GM18951 (cell line): ENCODE measurements at regions not wholly inside any gene's neighbourhood (a gene's known extent, or its start where the extent isn't known, plus 50 kb on each side); places are given as distances from the start of the nearest gene placed in this dataset.
"Not testable (repeated sequence)": the region's sequence is repeated elsewhere in the genome, so short reads cannot be mapped to it uniquely, and the experiment has no call there.

Experiments used
- POLR2A ChIP-seq: IDR thresholded peaks from 4 replicates; pipeline ENCODE4 v1.6.1; 2011; ENCODE audit warnings: mild to moderate bottlenecking; ENCODE audit not compliant: insufficient read length, insufficient read depth; ENCODE audit errors: extremely low read depth
- in situ Hi-C: fragments of 300-500 bp; cut with MboI; formaldehyde crosslinking; loops from one replicate; pipeline ENCODE4 v1.12.0; 2022; ENCODE audit warnings: low sequenced_read_pairs, mixed read lengths, inconsistent platforms; ENCODE audit not compliant: unreplicated experiment

DNA sequence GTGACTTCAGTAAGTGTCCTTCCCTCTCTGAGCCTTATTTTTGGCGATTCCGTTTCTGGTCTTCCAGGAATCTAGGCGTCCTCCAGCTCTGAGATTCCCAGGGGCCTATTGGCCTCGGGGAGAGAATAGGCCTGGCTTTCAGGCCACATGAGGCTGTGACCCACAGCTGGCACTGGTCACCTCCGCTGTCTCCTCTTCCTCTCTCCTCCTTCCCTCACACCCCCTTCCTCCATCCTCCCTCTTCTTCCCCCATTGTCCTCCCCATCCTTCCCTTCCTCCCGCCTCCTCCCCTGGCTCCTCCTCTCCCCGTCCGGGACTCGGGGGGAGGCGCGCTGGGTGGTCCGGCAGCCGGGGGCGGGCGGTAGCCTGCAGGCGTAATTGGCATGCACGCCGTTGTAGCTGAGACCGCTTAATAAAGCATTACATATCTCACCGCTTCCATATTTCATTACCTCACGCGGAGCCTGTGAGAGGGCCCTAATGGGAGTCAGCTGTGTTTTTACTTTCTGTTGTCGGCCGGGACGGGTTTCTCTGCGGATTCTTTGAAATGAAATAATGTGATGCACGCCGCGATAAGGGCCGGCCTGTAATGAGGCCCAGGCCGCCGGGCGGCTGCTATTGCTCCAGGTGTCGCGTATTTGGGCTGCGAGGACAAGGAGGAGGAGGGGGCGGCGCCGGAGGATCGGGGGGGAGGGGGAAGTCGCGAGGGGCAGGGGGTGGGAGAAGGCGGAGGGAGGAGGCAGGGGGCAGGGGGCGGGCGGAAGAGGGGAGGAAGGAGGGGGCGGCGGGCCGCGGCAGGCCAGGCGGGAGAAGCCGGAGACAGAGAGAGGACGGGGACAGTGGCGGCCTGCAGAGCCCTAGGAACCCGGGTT is 95.3 kb downstream of the FOXD2 start:
- in situ Hi-C loops: no loop called here
- no peak for TF ChIP-seq POLR2A

DNA sequence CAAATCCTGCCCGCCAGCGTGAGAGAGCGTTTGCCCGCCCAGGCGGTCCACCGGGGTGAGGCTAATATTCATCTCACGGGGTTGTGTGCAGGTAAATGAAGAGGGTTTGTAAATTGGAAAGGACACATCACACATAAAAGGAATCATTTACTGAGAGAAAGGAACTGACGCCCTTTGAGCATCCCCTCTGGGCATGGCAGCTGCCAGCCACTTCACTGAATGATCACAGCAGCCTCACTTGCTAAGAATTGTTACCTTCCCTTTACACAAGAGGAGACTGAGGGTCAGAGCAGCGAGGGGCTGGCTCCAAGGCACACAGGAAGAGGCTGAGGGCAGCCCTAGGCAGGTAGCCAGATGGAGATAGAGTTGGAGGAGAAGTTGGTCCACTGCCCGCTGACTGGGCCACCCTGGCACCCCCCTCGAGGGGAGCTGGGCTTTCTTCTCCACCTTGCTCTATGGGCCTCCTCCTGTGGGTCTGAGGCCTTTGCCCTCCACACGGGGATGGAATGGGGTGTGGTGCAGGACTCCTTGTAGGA is 96.0 kb downstream of the FOXD2 start:
- no peak for TF ChIP-seq POLR2A
- in situ Hi-C loops: no loop called here

DNA sequence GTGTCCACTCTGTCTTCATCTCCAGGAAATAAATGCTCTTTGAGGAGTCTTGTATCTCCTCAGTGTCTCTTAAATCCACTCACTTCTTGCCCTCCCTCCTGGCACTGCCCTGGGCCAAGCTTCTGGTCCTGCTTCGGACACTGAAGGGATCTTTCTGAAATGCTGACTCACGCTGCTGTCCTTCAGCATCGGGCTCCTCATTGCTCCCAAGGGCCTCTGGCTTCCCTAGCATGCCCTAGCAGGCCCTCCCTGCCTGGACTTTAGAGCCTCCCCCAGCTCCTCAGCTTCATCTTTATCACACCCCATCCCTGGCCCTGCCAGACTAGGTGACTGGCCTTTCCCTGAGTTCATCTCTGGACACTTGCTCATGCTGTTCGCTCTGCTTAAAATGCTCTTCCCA is 96.6 kb downstream of the FOXD2 start:
- TF ChIP-seq POLR2A: no peak
- in situ Hi-C loops: no loop called here

DNA sequence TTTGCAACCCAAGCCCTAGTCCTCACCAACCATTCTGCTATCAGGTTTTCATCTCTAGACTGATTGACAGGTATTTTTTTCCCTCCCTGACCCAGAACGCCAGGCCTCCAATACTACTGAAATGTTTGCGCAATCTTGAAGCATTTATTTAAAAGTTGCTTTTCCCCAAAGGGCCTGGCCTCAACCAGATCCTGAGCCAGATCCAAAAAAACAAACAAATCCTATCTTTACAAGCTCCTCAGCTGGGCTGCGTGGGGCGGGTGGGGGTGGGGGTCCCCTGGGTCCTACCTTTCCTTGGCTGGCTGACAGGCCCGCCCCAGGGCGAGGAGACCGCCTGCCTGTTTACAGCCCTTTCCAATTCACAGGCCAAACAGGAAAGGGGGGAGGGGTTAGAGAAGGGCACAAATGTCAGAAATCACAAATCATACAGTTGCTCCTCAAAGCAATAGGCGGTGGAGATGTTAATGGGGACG is 98.8 kb downstream of the FOXD2 start:
- TF ChIP-seq POLR2A: no peak
- in situ Hi-C loops: no loop called here

DNA sequence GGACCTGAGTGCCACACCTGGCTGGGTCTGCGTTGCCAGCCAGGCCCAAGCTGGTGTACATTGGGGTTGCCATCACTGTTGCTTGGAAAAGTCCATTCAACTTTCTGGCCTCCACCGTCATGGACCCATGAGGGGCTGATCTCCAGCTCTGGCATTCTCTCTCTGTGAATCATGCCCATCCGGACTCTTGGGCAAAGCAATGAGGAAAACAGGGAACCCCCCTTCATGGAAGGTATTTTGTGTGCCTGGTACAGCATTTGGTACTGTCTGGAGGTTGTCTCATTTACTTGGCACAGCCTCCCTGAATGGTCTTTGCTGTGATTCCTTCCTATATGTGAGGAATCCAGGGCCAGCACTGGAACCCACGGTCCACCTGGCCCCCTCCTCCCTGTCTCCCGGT is 99.4 kb downstream of the FOXD2 start:
- in situ Hi-C loops: no loop called here

DNA sequence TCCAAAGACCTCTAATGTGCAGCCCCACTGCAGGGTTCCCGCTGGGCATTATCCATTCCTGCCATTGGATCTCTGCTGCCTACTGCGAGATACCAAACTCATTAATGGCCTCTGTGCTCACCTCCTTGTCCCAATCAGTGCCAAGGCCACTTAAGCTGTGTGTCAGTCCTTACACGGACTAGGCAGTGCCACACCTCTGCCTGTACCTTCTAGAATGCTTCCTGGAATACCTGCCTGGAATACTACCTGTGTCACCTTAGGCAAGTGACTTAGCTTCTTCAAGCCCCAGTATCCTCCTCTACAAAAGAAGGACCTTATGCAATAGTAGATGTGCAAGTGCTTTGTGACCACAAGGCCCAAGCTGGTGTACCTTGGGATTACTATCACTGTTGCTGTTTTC is 100.1 kb downstream of the FOXD2 start:
- in situ Hi-C loops: no loop called here
- TF ChIP-seq POLR2A: no peak

More for the DNA sequence above, 99.4 kb downstream of the FOXD2 start:
- TF ChIP-seq POLR2A: no peak

DNA sequence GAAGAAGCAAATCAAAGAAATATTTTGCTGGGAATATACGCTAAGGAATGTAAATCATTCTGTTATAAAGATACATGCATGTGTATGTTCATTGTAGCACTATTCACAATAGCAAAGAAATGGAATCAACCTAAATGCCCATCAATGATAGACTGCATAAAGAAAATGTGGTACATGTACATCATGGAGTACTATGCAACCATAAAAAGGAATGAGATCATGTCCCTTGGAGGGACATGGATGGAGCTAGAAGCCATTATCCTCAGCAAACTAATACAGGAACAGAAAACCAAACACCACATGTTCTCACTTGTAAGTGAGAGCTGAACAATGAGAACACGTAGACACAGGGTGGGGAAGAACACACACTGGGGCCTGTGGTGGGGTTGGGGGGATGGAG is 100.7 kb downstream of the FOXD2 start:
- in situ Hi-C loops: not testable (repeated sequence)

DNA sequence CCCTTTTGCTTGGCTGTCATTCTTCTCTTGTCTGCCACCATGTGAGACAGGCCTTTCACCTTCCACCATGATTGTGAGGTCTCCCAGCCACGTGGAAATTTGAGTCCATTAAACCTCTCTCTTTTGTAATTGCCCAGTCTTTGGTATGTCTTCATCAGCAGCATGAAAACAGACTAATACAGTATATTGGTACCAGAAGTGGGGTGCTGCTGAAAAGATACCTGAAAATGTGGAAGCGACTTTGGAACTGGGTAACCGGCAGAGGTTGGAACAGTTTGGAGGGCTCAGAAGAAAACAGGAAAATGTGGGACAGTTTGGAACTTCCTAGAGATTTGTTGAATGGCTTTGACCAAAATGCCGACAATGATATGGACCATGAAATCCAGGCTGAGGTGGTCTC is 103.9 kb downstream of the FOXD2 start:
- in situ Hi-C loops: not testable (repeated sequence)

DNA sequence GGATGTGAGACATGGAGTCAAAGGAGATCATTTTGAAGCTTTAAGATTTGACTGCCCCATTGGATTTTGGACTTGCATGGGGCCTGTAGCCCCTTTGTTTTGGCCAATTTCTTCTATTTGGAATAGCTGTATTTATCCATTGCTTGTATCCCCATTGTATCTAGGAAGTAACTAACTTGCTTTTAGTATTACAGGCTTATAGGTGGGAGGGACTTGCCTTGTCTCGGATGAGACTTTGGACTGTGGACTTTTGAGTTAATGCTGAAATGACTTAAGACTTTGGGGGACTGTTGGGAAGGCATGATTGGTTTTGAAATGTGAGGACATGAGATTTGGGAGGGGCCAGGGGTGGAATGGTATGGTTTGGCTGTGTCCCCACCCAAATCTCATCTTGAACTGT is 105.2 kb downstream of the FOXD2 start:
- in situ Hi-C loops: not testable (repeated sequence)

DNA sequence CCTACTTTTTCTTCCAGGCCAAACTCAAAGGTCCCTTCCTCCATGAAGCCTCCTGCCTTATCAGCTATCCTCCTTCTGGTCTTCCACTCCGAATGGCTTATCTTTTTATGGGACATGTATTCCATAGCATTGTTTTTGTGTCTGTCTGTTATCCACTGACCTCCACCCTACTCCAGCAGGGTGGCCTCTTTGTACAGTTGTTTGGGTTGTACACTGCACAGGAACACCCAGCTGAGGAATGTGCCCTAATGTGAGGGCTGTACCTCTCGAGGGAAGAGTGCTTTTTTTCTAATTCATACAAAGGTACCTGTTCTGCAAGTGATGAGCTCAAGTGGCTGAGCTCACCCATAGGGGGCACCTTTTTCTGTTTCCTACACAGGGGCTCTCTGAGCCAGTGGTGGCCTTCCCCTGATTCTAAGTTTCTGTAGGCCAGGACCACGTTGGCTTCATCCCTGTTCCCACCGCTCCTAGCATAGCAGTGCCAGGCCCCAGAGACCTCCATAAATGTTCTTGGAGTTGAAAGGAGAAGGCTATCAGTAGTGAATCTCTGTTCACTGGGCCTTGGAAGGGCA is 108.2 kb downstream of the FOXD2 start:
- in situ Hi-C loops: no loop called here
- no peak for TF ChIP-seq POLR2A

DNA sequence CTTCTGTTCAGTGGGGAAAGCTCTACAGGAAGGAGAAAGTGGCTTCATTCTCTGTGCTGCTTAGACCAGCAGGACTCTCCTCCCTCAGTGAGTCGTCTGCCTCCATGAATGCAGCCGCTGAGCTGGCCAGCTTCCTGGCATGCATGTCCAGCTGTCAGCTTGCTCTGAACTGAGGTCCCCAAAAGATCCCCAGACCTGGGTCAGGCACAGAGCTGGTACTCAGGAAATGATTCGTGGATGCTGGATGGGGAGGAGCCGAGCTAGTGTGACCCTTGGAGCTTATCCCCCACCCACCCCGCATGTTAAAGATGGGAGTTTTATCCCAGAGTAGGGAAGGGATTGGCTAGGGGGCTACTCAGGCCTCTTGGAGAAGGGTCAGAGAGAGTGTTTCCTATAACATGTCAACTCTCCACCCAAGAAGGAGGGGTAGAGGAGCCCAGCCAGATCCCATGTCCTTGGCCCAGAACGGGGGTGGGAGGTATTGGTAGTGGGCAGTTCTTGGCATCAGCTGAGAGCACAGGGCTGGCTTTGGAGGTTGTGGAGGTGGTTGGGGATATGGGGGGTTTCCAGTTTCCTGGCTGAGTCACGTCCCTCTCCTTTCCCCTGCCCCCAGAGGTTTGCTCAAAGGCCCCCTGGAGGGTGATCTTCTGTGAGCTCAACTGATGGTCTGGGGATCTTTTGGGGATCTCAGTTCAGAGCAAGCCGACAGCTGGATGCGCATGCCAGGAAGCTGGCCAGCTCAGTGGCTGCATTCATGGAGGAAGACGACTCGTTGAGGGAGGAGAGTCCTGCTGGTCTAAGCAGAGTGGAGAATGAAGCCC is 110.1 kb downstream of the FOXD2 start:
- TF ChIP-seq POLR2A: no peak
- in situ Hi-C loops: no loop called here

DNA sequence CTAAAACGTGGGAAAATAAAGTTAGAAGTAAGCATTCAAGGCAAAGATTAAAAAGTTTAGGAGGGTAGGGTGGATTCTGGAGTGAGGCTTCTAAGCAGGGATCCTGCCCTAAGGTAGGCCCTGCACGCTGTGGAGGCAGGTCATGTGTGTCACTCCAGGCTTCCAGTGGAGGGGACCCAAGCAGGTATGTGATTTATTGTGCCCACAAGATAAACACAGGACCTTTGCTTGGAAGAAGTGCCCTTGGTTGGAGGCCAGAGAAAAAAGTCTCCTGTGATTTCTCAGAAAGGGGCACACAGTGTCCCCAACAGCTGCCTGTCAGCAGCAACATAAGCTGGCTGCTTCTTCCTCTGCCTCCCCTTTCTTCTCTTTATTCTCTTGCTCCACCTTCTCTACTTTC is 110.8 kb downstream of the FOXD2 start:
- no peak for TF ChIP-seq POLR2A
- in situ Hi-C loops: no loop called here

DNA sequence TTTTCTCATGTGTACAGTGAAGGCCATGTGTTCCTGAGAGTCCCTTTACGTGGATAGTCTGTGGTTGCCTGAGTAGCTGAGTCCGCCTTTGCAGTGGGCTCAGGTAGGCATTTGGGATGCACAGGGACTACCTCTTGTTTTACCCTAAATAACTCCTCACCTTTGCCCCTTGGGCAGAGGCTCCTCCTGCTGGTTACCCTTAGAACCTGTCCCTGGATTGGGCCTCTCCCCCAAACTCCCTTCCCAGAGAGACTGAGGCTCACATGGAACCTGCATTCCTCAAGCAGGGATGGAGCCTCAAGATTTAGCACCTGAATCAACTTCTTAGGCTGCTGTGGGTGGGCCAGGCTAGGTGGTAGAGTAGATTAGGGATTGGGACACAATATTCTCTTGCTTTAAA is 111.7 kb downstream of the FOXD2 start:
- no peak for TF ChIP-seq POLR2A
- in situ Hi-C loops: no loop called here

DNA sequence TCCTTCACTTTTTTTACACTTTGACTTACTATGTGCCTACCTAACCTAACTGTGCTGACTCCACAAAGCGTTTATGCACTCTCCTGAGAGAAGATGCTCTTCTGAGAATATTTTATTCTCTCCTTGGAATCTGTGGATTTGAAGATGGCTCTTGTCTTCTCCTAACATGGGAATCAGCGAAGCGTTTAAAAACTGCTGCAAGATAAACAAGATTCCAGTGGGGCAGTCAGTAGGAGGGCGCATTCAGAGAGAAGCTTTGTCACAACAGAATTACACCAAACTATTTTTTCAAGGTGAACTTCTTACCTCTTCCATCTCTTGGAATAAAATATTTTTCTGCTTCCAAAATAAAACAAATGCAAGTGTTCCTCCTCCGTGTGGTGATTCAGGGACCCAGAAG is 113.1 kb downstream of the FOXD2 start:
- in situ Hi-C loops: no loop called here
- TF ChIP-seq POLR2A: no peak
